ENCODE measurements at regions not wholly inside any gene's neighbourhood (a gene's known extent, or its start where the extent isn't known, plus 50 kb on each side); places are given as distances from the start of the nearest gene placed in this dataset.

DNA sequence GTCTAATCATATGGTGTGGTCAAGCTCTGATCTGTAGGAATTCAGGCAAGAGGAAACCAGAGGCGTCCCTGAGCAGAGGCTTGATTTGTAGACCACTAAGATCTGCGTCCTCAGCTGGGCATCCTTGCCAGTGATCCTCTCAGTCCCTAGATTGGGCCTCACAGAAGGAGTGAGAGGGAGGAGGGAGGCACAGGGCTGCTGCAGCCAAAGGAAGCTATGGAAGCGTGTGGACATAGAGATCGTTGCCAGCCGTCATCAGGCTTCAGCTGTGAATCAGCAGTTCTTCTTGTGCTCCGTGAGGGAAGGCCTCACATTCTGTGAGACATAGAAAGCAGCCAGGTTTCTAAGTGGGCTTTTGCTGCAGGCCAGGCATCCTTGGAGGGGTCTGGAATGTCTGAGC is 254.6 kb upstream of the KIRREL3 start:
- TF ChIP-seq, protein P1, sequence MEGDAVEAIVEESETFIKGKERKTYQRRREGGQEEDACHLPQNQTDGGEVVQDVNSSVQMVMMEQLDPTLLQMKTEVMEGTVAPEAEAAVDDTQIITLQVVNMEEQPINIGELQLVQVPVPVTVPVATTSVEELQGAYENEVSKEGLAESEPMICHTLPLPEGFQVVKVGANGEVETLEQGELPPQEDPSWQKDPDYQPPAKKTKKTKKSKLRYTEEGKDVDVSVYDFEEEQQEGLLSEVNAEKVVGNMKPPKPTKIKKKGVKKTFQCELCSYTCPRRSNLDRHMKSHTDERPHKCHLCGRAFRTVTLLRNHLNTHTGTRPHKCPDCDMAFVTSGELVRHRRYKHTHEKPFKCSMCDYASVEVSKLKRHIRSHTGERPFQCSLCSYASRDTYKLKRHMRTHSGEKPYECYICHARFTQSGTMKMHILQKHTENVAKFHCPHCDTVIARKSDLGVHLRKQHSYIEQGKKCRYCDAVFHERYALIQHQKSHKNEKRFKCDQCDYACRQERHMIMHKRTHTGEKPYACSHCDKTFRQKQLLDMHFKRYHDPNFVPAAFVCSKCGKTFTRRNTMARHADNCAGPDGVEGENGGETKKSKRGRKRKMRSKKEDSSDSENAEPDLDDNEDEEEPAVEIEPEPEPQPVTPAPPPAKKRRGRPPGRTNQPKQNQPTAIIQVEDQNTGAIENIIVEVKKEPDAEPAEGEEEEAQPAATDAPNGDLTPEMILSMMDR (IDR thresholded peaks at IDR 0.05) = no peak
- no peak for TF ChIP-seq POLR2A (IDR thresholded peaks at IDR 0.05)

All from prostate gland (tissue), 2 donors.